ENCODE measurements at regions not wholly inside any gene's neighbourhood (a gene's known extent, or its start where the extent isn't known, plus 50 kb on each side); places are given as distances from the start of the nearest gene placed in this dataset.

DNA sequence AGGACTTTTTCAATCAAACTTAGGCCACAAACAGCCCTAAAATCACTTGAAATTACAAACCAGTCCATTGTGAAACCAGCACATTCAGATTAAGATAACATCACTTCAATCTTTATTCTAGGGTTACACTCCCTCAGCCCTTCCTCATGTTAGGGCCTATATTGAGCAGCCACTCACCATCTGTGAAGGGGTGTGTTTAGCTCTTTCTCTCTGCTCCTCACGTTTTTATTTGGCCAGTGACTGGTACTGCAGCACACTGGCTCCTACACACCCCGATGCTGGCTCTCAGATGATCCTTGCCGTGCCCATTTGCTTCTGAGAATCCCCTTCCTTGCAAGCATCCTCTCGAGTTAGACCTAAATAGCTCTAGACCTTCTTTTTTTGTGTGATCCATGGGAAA is 604.5 kb downstream of the INHBA start:
- Mint-ChIP-seq H3K27me3 (ENCODE audit: unreplicated experiment) (no peaks in the 10 kb centered on the region), H3K4me1 (ENCODE audit: unreplicated experiment) (no peaks in the 10 kb centered on the region), H3K9me3 (ENCODE audit: unreplicated experiment) (no peaks in the 10 kb centered on the region), H3K27ac (ENCODE audit: unreplicated experiment) (no peak overlapping the region), H3K4me3 (ENCODE audit: unreplicated experiment) (no peak overlapping the region), H3K36me3 (ENCODE audit: low read depth, unreplicated experiment) (no peaks in the 10 kb centered on the region)
- no peak for DNase-seq (ENCODE audit: low spot score)
- TF ChIP-seq, protein P1, sequence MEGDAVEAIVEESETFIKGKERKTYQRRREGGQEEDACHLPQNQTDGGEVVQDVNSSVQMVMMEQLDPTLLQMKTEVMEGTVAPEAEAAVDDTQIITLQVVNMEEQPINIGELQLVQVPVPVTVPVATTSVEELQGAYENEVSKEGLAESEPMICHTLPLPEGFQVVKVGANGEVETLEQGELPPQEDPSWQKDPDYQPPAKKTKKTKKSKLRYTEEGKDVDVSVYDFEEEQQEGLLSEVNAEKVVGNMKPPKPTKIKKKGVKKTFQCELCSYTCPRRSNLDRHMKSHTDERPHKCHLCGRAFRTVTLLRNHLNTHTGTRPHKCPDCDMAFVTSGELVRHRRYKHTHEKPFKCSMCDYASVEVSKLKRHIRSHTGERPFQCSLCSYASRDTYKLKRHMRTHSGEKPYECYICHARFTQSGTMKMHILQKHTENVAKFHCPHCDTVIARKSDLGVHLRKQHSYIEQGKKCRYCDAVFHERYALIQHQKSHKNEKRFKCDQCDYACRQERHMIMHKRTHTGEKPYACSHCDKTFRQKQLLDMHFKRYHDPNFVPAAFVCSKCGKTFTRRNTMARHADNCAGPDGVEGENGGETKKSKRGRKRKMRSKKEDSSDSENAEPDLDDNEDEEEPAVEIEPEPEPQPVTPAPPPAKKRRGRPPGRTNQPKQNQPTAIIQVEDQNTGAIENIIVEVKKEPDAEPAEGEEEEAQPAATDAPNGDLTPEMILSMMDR (IDR thresholded peaks at IDR 0.05; ENCODE audit: unreplicated experiment): no peak

DNA sequence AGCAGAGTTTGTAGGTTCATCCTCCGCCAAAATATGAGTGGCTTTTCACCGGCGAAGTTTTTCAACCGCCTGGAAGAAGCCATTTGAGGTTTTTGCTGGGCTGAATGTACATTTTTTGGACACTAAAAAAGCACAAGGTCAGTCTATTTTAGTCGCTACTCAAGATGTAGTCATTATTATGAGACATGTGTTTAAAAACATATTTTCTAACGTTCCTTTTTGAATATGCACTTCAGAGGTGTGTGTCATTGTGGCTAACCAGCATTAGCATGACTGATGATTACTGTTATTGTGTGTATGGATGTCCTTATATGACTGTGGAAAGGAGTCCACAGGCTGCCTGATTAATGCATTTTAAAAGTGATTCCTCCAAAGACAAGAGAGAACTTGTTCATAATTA is 605.4 kb downstream of the INHBA start:
- Mint-ChIP-seq H3K36me3 (ENCODE audit: low read depth, unreplicated experiment) (no peaks in the 10 kb centered on the region), H3K4me3 (ENCODE audit: unreplicated experiment) (no peak overlapping the region), H3K9me3 (ENCODE audit: unreplicated experiment) (no peaks in the 10 kb centered on the region), H3K27me3 (ENCODE audit: unreplicated experiment) (no peaks in the 10 kb centered on the region), H3K27ac (ENCODE audit: unreplicated experiment) (no peak overlapping the region), H3K4me1 (ENCODE audit: unreplicated experiment) (no peaks in the 10 kb centered on the region)
- TF ChIP-seq, protein P1 (IDR thresholded peaks at IDR 0.05; ENCODE audit: unreplicated experiment): no peak
- no peak for DNase-seq (ENCODE audit: low spot score)

DNA sequence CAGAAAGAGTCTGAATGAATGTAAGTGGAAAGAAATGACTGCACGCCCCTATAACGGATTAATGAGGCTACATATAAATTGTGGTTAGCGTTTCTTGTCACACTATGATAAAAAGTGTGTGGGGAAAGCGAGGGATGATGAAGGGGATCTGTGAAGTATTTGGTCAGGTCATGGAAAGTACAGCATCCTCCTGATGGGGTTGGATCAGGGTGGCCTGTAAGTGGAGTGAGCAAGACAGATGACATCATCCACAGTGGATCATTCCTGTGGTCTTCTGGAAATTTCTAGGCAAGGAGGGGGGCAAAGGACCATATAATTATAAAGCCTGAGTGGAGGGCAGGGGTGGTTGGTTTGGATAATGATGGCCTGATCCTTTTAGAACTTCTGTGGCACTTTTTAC is 606.0 kb downstream of the INHBA start:
- Mint-ChIP-seq H3K36me3 (ENCODE audit: low read depth, unreplicated experiment) (no peaks in the 10 kb centered on the region), H3K4me1 (ENCODE audit: unreplicated experiment) (no peaks in the 10 kb centered on the region), H3K9me3 (ENCODE audit: unreplicated experiment) (no peaks in the 10 kb centered on the region), H3K4me3 (ENCODE audit: unreplicated experiment) (no peak overlapping the region), H3K27me3 (ENCODE audit: unreplicated experiment) (no peaks in the 10 kb centered on the region), H3K27ac (ENCODE audit: unreplicated experiment) (no peak overlapping the region)
- no peak for DNase-seq (ENCODE audit: low spot score)
- TF ChIP-seq, protein P1 (IDR thresholded peaks at IDR 0.05; ENCODE audit: unreplicated experiment): no peak

DNA sequence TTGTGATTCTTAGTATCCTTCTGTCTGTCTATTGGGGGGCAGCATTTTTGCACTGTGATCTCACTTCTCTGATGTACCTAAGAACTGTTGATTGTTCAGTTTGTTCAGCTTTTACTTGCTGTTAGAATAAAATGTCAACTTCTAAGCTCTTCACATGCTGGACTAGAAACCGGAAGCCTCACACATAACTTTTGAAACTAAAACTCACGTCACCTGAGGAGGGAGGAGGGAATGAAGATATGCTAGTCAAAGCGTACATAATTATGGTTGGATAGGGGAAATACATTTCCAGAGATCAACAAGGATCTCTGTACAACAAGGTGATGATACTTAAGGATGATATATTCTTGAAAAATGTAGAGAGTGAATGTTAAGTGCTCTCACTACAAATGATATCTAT is 609.7 kb downstream of the INHBA start:
- Mint-ChIP-seq H3K4me3 (ENCODE audit: unreplicated experiment) (no peak overlapping the region), H3K27ac (ENCODE audit: unreplicated experiment) (no peak overlapping the region), H3K9me3 (ENCODE audit: unreplicated experiment) (peaks cover 4% of the 10 kb centered on the region), H3K27me3 (ENCODE audit: unreplicated experiment) (no peaks in the 10 kb centered on the region), H3K36me3 (ENCODE audit: low read depth, unreplicated experiment) (no peaks in the 10 kb centered on the region), H3K4me1 (ENCODE audit: unreplicated experiment) (no peaks in the 10 kb centered on the region)
- TF ChIP-seq, protein P1 (IDR thresholded peaks at IDR 0.05; ENCODE audit: unreplicated experiment): no peak
- DNase-seq (ENCODE audit: low spot score): no peak

DNA sequence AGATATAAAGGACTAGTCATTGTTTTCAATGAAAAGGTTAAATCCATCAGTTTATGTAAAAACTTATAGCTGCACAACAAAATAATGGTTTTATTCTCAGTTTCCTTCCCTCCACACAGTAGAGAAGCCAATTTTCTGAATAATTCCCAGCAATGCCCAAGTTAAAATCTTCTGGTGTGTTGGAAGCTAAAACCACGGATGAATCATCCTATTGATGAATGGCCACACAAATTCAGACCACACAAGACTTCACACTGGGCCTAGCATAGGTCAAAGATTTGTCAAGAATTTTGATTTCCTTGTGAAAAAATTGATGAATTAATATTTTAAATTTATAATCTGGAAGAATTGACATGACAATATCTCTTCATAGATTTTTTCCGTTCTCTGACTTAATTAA is 617.6 kb downstream of the INHBA start:
- Mint-ChIP-seq H3K27me3 (ENCODE audit: unreplicated experiment) (no peaks in the 10 kb centered on the region), H3K36me3 (ENCODE audit: low read depth, unreplicated experiment) (no peaks in the 10 kb centered on the region), H3K27ac (ENCODE audit: unreplicated experiment) (no peak overlapping the region), H3K4me3 (ENCODE audit: unreplicated experiment) (no peak overlapping the region), H3K4me1 (ENCODE audit: unreplicated experiment) (peaks cover 6% of the 10 kb centered on the region), H3K9me3 (ENCODE audit: unreplicated experiment) (peaks cover 4% of the 10 kb centered on the region)
- TF ChIP-seq, protein P1 (IDR thresholded peaks at IDR 0.05; ENCODE audit: unreplicated experiment): no peak
- no peak for DNase-seq (ENCODE audit: low spot score)
